ENCODE measurements at regions not wholly inside any gene's neighbourhood (a gene's known extent, or its start where the extent isn't known, plus 50 kb on each side); places are given as distances from the start of the nearest gene placed in this dataset.

- ATAC-seq (ENCODE audit: low FRiP score in 2 of 2) = no peak
- Histone ChIP-seq H3K27me3 (no peaks in the 10 kb centered on the region), H3K9me3 (no peaks in the 10 kb centered on the region), H3K4me3 (no peak overlapping the region), H3K4me1 (no peaks in the 10 kb centered on the region), H3K36me3 (no peaks in the 10 kb centered on the region), H3K27ac (no peak overlapping the region)
- DNase-seq = no peak
- 80 to 98% methylated on average over 1 to 2 of the region's 2 CpGs for WGBS, 2 donors
- TF ChIP-seq POLR2AphosphoS5 (IDR thresholded peaks at IDR 0.05) (no peak), POLR2A (IDR thresholded peaks at IDR 0.05) (no peak), EP300 (IDR thresholded peaks at IDR 0.05) (no peak)
- TF ChIP-seq, protein P1, sequence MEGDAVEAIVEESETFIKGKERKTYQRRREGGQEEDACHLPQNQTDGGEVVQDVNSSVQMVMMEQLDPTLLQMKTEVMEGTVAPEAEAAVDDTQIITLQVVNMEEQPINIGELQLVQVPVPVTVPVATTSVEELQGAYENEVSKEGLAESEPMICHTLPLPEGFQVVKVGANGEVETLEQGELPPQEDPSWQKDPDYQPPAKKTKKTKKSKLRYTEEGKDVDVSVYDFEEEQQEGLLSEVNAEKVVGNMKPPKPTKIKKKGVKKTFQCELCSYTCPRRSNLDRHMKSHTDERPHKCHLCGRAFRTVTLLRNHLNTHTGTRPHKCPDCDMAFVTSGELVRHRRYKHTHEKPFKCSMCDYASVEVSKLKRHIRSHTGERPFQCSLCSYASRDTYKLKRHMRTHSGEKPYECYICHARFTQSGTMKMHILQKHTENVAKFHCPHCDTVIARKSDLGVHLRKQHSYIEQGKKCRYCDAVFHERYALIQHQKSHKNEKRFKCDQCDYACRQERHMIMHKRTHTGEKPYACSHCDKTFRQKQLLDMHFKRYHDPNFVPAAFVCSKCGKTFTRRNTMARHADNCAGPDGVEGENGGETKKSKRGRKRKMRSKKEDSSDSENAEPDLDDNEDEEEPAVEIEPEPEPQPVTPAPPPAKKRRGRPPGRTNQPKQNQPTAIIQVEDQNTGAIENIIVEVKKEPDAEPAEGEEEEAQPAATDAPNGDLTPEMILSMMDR (IDR thresholded peaks at IDR 0.05) = no peak
These were observed 782.5 kb upstream of the SLITRK6 start for GRCh38 chr13:86581706-86582105.

GRCh38 chr13:86584301-86584700, 785.1 kb upstream of the SLITRK6 start:
- H3K27me3 ChIP-seq = no peaks in the 10 kb centered on the region
- H3K9me3 ChIP-seq = no peaks in the 10 kb centered on the region
- no peak for DNase-seq
- WGBS, 2 donors = 87 to 91% methylated on average over 7 of the region's 7 CpGs
- H3K36me3 ChIP-seq = no peaks in the 10 kb centered on the region
- H3K27ac ChIP-seq = no peak overlapping the region
- no peak overlapping the region for H3K4me3 ChIP-seq
- no peak for ATAC-seq (ENCODE audit: low FRiP score in 2 of 2)
- TF ChIP-seq POLR2A (IDR thresholded peaks at IDR 0.05) (no peak), EP300 (IDR thresholded peaks at IDR 0.05) (no peak), POLR2AphosphoS5 (IDR thresholded peaks at IDR 0.05) (no peak)
- TF ChIP-seq, protein P1 (IDR thresholded peaks at IDR 0.05) = no peak
- no peaks in the 10 kb centered on the region for H3K4me1 ChIP-seq

DNA sequence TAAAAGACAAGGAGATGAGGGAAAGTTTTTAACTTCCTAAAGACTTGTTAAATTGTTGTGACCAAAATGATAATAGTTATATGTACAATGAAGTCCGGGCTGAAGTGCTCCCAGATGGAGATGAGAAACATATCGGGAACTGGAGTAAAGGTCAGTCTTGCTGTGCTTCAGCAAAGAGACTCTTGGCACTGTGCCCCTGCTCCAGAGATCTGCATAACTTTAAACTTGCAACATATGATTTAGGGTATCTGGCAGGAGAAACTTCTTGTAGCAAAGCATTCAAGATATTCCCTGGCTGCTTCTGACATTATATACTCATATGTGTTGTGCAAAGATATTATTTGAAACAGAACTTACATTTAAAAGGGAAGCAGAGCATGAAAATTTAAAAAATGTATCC, 786.6 kb upstream of the SLITRK6 start:
- Histone ChIP-seq H3K36me3 (no peaks in the 10 kb centered on the region), H3K27me3 (no peaks in the 10 kb centered on the region), H3K9me3 (no peaks in the 10 kb centered on the region), H3K27ac (no peak overlapping the region), H3K4me3 (no peak overlapping the region), H3K4me1 (no peaks in the 10 kb centered on the region)
- DNase-seq (no peak), ATAC-seq (ENCODE audit: low FRiP score in 2 of 2) (no peak)
- TF ChIP-seq POLR2AphosphoS5 (IDR thresholded peaks at IDR 0.05) = no peak
- TF ChIP-seq EP300 (IDR thresholded peaks at IDR 0.05) = no peak
- TF ChIP-seq POLR2A (IDR thresholded peaks at IDR 0.05) = no peak
- TF ChIP-seq, protein P1 (IDR thresholded peaks at IDR 0.05) = no peak
- 48 to 53% methylated on average over 2 of the region's 2 CpGs for WGBS, 2 donors

GRCh38 chr13:86591862-86592261, 792.6 kb upstream of the SLITRK6 start:
- TF ChIP-seq, protein P1 (IDR thresholded peaks at IDR 0.05) = no peak
- DNase-seq (no peak), ATAC-seq (ENCODE audit: low FRiP score in 2 of 2) (no peak)
- no peaks in the 10 kb centered on the region for H3K36me3 ChIP-seq
- H3K4me1 ChIP-seq = no peaks in the 10 kb centered on the region
- no peaks in the 10 kb centered on the region for H3K9me3 ChIP-seq
- H3K4me3 ChIP-seq = no peak overlapping the region
- H3K27me3 ChIP-seq = no peaks in the 10 kb centered on the region
- no peak overlapping the region for H3K27ac ChIP-seq

GRCh38 chr13:86601351-86601750, 802.1 kb upstream of the SLITRK6 start:
- no peak overlapping the region for H3K27ac ChIP-seq
- no peaks in the 10 kb centered on the region for H3K9me3 ChIP-seq
- 91 to 94% methylated on average over 4 of the region's 4 CpGs for WGBS, 2 donors
- DNase-seq = no peak
- H3K27me3 ChIP-seq = no peaks in the 10 kb centered on the region
- H3K36me3 ChIP-seq = no peaks in the 10 kb centered on the region
- no peak overlapping the region for H3K4me3 ChIP-seq
- ATAC-seq (ENCODE audit: low FRiP score in 2 of 2) = no peak
- H3K4me1 ChIP-seq = no peaks in the 10 kb centered on the region
- TF ChIP-seq, protein P1 (IDR thresholded peaks at IDR 0.05) = no peak
- TF ChIP-seq EP300 (IDR thresholded peaks at IDR 0.05) (no peak), POLR2A (IDR thresholded peaks at IDR 0.05) (no peak), POLR2AphosphoS5 (IDR thresholded peaks at IDR 0.05) (no peak)
